ENCODE measurements at regions not wholly inside any gene's neighbourhood (a gene's known extent, or its start where the extent isn't known, plus 50 kb on each side); places are given as distances from the start of the nearest gene placed in this dataset.

DNA sequence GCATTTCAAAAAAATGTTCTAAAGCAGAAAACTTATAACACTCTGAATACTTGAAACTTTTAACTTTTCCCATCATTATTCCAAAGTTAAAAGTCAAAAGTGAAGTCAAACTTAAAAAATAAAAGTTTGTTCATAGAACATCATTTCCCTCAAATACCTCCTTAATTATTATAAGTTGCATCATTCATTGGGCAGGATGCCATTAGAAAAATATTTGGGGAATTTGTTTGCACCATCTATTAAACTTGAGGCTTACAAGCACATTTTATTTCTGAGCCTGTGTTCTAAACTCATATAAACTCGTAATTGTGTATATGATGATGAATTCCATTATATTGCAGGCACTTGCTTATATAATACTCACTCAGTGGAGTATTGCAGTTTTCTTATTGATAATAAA is 588.0 kb upstream of the NRXN1 start:
- Histone ChIP-seq H3K4me3 (ENCODE audit: insufficient read depth, low read length, poor library complexity, severe bottlenecking) (no peak overlapping the region), H3K9me3 (ENCODE audit: insufficient read depth, low read length) (peaks cover 8% of the 10 kb centered on the region; the same call in 1 of the 2 replicates), H3F3A (ENCODE audit: insufficient read depth) (no peaks in the 10 kb centered on the region), H3K27me3 (ENCODE audit: low read length) (no peaks in the 10 kb centered on the region), H2AFZ (ENCODE audit: low read depth, low read length, severe bottlenecking) (no peak overlapping the region), H3K79me2 (ENCODE audit: insufficient read depth, low read length) (no peaks in the 10 kb centered on the region), H4K20me1 (ENCODE audit: low read depth, low read length) (no peaks in the 10 kb centered on the region), H3K9me2 (replicated peaks; ENCODE audit: insufficient read depth, low read length) (no peaks in the 10 kb centered on the region), H3K36me3 (ENCODE audit: low read length) (no peaks in the 10 kb centered on the region), H3K4me2 (ENCODE audit: low read depth, low read length, poor library complexity, severe bottlenecking) (no peak overlapping the region), H3K9ac (ENCODE audit: low read length) (no peak overlapping the region), H3K27ac (ENCODE audit: low read depth, low read length) (no peak overlapping the region)
- TF ChIP-seq EZH2phosphoT487 (conservative IDR thresholded peaks at IDR 0.05; ENCODE audit: low read length), result no peak
- TF ChIP-seq, protein P1, sequence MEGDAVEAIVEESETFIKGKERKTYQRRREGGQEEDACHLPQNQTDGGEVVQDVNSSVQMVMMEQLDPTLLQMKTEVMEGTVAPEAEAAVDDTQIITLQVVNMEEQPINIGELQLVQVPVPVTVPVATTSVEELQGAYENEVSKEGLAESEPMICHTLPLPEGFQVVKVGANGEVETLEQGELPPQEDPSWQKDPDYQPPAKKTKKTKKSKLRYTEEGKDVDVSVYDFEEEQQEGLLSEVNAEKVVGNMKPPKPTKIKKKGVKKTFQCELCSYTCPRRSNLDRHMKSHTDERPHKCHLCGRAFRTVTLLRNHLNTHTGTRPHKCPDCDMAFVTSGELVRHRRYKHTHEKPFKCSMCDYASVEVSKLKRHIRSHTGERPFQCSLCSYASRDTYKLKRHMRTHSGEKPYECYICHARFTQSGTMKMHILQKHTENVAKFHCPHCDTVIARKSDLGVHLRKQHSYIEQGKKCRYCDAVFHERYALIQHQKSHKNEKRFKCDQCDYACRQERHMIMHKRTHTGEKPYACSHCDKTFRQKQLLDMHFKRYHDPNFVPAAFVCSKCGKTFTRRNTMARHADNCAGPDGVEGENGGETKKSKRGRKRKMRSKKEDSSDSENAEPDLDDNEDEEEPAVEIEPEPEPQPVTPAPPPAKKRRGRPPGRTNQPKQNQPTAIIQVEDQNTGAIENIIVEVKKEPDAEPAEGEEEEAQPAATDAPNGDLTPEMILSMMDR (IDR thresholded peaks at IDR 0.05; ENCODE audit: insufficient read depth, low read length, poor library complexity, severe bottlenecking), result no peak

DNA sequence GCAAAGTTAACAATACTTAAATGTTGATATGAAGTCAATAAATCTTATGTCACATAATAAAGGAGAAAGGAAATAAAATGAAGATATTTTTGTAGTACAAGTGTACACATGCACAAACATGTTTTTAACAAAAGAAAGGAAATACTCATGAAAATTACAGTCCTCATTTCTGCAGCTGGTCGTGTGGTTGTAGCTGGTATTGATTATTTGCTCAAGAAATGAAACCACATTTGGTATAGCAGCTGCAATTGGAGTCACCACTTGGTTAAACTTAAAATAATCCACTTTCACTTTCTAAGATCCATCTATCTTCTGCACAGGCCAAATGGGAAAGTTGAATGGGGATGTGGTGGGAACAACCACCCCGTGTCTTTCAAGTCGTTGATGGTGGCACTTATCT is 580.5 kb upstream of the NRXN1 start:
- no peaks in the 10 kb centered on the region for H3K9me2 ChIP-seq (replicated peaks; ENCODE audit: insufficient read depth, low read length)
- H3K79me2 ChIP-seq (ENCODE audit: insufficient read depth, low read length), result no peaks in the 10 kb centered on the region
- no peaks in the 10 kb centered on the region for H3F3A ChIP-seq (ENCODE audit: insufficient read depth)
- no peak overlapping the region for H3K4me3 ChIP-seq (ENCODE audit: insufficient read depth, low read length, poor library complexity, severe bottlenecking)
- H3K4me2 ChIP-seq (ENCODE audit: low read depth, low read length, poor library complexity, severe bottlenecking), result no peak overlapping the region
- H3K9me3 ChIP-seq (ENCODE audit: insufficient read depth, low read length), result peaks cover 21% of the 10 kb centered on the region; the same call in 1 of the 2 replicates
- no peak overlapping the region for H3K27ac ChIP-seq (ENCODE audit: low read depth, low read length)
- H4K20me1 ChIP-seq (ENCODE audit: low read depth, low read length), result no peaks in the 10 kb centered on the region
- H3K27me3 ChIP-seq (ENCODE audit: low read length), result no peaks in the 10 kb centered on the region
- no peak overlapping the region for H2AFZ ChIP-seq (ENCODE audit: low read depth, low read length, severe bottlenecking)
- TF ChIP-seq EZH2phosphoT487 (conservative IDR thresholded peaks at IDR 0.05; ENCODE audit: low read length), result no peak
- TF ChIP-seq, protein P1 (IDR thresholded peaks at IDR 0.05; ENCODE audit: insufficient read depth, low read length, poor library complexity, severe bottlenecking), result no peak
- H3K36me3 ChIP-seq (ENCODE audit: low read length), result no peaks in the 10 kb centered on the region
- no peak overlapping the region for H3K9ac ChIP-seq (ENCODE audit: low read length)

DNA sequence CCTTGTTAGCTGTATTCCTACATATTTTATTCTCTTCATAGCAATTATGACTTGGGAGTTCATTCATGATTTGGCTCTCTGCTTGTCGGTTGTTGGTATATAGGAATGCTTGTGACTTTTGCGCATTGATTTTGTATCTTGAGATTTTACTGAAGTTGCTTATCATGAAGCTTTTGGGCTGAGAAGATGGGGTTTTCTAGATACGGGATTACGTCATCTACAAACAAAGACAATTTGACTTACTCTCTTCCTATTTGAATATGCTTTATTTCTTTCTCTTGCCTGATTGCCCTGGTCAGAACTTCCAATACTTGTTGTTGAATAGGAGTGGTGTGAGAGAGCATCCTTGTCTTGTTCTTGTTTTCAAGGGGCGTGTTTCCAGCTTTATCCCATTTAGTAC is 569.8 kb upstream of the NRXN1 start:
- H2AFZ ChIP-seq (ENCODE audit: low read depth, low read length, severe bottlenecking), result no peak overlapping the region
- no peaks in the 10 kb centered on the region for H3K79me2 ChIP-seq (ENCODE audit: insufficient read depth, low read length)
- no peaks in the 10 kb centered on the region for H3F3A ChIP-seq (ENCODE audit: insufficient read depth)
- no peak overlapping the region for H3K4me2 ChIP-seq (ENCODE audit: low read depth, low read length, poor library complexity, severe bottlenecking)
- H3K9ac ChIP-seq (ENCODE audit: low read length), result no peak overlapping the region
- no peaks in the 10 kb centered on the region for H3K9me3 ChIP-seq (ENCODE audit: insufficient read depth, low read length)
- H4K20me1 ChIP-seq (ENCODE audit: low read depth, low read length), result no peaks in the 10 kb centered on the region
- H3K4me3 ChIP-seq (ENCODE audit: insufficient read depth, low read length, poor library complexity, severe bottlenecking), result no peak overlapping the region
- H3K36me3 ChIP-seq (ENCODE audit: low read length), result no peaks in the 10 kb centered on the region
- H3K9me2 ChIP-seq (replicated peaks; ENCODE audit: insufficient read depth, low read length), result no peaks in the 10 kb centered on the region
- no peak overlapping the region for H3K27ac ChIP-seq (ENCODE audit: low read depth, low read length)
- no peaks in the 10 kb centered on the region for H3K27me3 ChIP-seq (ENCODE audit: low read length)
- TF ChIP-seq, protein P1 (IDR thresholded peaks at IDR 0.05; ENCODE audit: insufficient read depth, low read length, poor library complexity, severe bottlenecking), result no peak
- no peak for TF ChIP-seq EZH2phosphoT487 (conservative IDR thresholded peaks at IDR 0.05; ENCODE audit: low read length)

Data from SU-DHL-6 (cell line).